ENCODE measurements at regions not wholly inside any gene's neighbourhood (a gene's known extent, or its start where the extent isn't known, plus 50 kb on each side); places are given as distances from the start of the nearest gene placed in this dataset.

DNA sequence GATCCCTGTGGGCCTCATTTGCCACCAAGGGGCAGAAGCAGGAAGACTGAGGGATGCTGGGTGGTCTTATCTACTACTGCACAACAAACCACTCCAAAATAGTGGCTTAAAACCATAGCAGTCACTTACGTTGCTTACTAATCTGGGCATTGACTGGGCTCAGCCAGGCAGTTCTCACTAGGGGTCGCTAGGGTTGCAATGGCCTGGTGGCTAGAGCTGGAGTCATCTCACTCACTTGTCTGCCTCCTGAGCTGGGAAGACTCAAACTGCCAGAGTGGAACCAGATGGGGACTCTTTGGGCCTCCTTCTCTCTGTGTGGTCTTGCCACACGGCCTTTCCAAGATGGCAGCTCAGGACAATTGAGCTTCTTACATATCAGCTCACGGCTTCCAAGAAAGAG, 216.3 kb upstream of the BCOR start:
- DNase-seq: no peak

- DNase-seq: no peak
These were observed 215.5 kb upstream of the BCOR start for GRCh38 chrX:40313269-40313668.

DNA sequence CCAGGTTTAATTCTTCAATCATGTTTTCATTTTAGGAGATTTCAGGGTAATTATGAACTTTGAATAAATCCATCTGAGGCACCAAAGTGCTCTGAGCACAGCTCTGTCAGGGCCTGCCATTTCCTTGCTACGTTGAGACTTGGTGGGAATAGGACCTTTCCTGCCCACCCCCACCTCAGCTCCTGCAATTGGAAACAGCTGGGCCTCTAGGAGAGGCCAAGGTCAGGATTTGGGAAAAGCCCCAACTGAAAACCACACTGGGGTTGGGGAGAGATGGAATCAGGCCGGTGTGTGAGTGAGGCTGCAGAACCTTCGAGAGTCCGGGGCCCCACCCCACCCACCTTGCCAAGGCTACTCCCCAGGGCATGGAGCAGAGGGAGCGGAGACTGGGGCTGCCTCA, 212.7 kb upstream of the BCOR start:
- DNase-seq: no peak

DNA sequence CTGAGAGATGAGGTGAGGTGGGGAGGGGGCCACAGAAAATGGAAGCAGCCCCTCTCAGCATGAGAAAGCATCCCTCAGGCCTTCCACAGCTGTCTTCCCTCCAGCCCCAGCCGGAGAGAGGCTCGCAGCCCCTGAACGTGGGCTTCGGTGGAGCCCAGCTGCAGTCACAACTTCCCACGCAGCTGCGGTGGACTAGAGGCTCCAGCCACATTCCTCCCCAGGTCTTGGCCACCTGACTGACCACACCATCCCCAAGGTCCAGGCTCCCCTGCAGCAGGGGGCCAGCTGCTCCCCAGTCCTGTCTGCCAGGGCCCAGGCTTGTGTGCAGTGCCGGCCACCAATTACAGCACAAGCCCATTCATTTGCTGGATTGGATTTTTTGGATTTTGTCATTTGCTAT, 212.3 kb upstream of the BCOR start:
- no peak for DNase-seq

- DNase-seq: no peak
These were observed 210.1 kb upstream of the BCOR start for GRCh38 chrX:40307871-40308270.

- DNase-seq: no peak
These were observed 206.4 kb upstream of the BCOR start for GRCh38 chrX:40304115-40304514.

DNA sequence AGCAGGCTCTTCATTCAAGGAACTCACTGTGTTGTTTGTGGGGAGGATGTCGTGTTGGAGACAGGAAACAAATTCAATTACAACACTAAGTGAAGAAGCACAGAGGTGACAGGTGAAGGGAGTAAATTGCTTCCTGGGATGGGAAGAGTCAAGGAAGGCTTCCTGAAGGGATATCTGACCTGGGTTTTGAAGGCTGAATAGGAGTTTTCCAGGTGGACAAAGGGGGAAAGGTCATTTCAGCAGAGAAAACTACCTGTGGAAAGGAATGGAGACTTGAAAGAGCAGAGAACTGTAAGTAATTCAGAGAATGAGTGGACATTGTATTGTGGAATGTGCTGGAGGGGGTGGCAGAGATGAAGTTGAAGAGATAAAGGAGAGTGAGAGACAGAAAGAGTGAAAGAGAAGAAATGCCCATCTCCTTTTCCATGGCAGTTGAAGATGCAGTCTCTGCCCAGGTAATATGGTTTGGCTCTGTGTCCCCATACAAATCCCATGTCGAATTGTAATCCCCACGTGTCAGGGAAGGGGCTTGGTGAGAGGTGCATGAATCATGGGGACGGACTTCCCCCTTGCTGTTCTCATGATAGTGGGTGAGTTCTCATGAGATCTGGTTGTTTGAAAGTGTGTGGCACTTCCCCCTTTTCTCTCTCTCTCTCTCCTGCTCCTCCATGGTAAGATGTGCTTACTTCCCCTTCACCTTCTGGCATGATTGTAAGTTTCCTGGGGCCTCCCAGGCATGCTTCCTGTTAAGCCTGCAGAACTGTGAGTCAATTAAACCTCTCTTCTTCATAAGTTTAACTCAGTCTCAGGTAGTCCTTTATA, 205.7 kb upstream of the BCOR start:
- no peak for DNase-seq

DNA sequence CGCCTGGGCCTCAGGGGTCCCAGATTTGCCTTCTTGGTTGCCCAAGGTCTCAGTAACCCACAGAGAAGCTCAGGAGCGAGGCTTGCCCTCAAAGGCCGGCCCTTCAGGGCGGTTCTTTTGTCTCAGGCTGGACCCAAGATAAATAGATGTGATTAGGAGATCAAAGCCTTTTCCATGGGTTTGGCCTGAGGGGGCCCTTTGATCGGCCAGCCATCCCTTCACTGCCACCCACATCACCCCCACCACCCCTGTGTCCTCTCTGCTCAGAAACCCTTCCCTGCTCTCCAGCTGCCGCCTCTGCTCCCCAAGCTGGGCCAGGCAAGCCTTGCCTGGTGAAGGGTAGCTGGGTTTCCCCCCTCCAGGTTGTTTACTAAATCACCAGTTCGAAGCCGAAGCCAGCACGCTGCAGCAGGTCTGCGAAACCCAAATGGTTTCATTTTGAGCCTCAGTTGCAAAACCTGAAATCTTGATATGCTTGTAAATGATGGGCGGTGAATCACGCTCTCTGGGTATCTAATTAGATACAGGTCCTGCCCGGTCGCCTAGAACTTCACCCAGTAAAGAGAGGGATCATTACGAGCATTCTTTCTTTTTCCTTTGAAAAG, 202.6 kb upstream of the BCOR start:
- DNase-seq: no peak

DNA sequence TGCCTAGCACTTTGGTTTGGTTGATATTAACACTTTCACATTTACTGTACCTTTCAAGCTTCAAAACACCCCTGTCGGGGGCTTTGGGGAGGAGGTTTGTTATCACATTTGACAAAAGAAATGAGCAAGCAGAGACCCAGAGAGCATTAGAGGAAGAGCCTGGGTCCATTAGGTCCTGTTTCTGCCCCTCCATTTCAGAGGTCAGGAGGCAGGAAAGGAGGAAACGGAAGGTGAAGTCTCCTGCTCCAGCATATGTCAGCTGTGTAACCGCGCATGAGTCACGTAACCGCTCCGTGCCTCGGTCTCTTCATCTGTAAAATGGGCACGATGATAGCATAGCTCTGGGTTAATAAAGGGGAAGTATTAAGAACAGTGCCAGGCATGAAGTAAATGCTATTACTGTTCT, 201.9 kb upstream of the BCOR start:
- DNase-seq: no peak

DNA sequence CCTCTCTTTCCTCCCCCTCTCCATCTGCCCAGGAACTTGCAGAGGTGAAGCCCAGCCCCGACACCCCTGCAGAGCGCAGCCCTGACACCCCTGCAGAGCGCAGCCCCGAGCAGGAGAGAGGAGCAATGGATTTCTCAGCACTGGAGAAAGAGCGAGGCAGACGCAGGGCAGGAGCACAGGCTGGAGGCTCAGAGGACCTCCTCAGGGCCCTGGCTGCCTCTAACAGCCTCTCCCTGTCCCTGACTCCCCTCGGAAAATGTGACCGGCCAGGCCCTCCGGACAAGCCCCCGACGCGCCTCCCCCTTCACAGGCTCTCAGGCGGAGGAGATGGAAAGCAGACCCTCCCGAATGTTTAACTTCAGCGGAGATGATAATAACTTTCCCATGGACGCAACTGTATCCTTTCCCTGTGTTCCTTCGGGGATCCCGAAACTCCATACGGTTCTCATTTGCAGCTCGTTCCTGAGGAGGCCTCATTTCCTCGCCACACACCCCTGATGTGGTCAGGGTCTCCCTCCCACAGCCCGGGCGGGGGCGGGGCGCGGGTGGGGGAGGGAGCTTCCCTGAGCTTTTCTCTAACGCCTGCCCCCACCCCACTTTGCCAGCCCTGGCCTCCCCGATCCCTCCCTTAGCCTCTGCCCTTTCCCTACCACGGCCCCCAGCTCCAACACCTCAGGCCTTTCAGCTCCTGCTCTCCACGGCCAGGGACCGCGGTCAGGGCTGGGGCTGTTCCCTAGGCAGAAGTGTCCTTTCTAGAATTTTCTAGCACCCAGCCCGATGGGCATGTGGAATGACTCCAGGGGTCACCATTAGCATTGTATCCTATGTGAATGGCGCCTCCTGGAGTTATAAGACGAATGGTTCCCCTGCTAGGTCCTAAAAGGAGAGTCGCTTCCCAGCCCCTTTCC, 201.1 kb upstream of the BCOR start:
- no peak for DNase-seq

GRCh38 chrX:40298069-40298468, 200.3 kb upstream of the BCOR start:
- no peak for DNase-seq

GRCh38 chrX:40291553-40291952, 193.8 kb upstream of the BCOR start:
- DNase-seq: no peak

- DNase-seq: no peak
These were observed 192.8 kb upstream of the BCOR start for GRCh38 chrX:40290517-40290916.

DNA sequence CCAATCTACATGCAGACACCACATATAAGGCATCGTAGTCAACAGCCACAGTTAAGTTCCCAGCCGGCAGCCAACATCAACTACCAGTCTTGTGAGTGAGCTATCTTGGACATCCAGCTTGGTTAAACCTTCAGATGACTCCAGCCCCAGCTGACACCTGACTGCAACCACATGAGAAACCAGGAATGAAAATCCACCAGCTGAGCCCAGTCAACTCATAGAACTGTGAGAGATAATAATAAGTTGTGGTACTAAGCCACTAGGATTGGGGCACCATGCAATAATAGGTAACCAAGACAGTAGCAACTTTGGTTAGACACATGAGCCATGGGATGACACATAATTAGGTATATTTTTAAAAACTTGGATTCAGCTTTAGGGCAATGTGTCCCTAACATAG, 188.1 kb upstream of the BCOR start:
- no peak for DNase-seq

DNA sequence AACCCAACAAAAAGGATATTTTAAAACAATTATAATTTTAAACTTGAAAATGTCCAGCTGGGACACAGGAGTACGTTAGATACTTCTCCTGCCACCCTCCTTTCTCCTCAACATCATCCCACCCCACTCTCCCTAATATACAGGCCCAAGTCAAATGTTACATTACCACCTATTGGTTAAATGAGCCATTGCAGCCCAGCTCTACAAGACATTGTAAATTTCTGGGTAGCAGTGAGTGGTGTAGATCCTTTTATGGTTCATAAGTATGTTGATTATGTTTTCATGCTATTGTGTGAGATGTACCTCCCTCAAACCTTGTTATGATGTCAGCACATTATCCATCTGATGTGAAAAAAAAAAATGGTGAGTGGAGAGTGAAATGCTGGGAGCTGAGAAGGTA, 187.1 kb upstream of the BCOR start:
- DNase-seq: no peak

GRCh38 chrX:40283981-40284380, 186.2 kb upstream of the BCOR start:
- no peak for DNase-seq

DNA sequence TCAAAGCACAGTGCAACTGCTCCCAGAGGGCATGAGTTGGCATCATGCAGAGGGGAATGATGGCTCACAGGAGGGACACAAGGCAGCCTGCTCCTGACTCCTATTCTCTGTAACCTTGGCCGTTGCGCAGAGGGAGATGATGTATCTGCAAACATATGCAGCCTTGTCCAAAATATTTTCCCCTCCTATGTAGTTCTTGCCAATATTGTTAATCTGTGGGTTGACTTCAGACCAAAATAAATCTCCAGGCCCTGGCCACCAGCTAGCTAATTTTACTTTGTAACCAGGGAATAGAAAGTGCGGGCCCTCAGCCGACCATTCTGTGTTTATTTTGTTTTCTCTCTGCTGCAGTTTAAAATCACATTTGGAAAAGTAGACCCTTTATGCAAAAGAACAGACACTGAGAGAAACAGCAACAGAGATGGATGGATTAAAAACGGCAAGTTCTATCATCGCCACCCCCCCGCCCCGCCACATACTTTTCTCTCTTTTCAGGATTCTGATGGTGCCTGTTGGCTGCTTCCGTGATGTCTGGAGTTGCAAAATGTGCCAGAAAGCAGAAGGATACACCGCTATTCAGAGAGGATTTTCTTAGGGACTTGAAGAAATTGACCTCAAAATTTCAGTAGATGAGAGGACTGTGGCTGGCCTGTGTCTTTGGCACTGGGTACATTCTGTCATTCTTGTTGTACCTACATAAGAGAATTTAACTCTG, 185.3 kb upstream of the BCOR start:
- DNase-seq: no peak

GRCh38 chrX:40282348-40282747, 184.6 kb upstream of the BCOR start:
- no peak for DNase-seq

DNA sequence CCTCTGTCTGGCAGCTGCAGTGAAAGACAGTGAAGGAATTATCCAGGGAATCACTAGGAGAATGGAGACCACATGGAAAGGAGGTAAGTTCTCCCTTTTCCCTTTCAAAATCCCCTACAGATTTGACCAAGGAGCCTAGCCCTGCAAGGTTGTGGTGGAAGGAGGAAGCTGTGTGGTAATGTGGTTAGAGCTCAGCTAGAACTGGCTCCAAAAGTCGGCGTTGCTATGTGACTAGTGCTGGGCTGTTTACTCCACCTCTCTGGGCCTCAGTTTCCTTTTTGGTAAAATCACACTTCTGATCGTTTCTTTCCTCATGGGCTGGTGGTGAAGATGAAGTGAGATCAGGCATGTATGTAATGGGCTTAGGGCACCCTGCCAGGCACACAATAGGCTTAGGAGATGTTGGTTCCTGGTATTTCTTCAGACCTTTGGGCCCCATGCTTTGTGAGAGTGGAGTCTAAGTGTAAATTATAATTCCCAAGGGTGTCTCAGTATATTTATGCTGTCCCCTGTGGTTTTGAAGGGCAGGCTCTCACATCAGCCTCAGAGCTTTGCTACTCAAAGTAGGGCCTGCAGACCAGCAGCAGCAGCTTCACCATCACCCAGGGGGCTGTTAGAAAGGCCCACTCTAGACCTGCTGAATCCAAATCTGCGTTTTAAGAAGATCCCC, 183.7 kb upstream of the BCOR start:
- no peak for DNase-seq

DNA sequence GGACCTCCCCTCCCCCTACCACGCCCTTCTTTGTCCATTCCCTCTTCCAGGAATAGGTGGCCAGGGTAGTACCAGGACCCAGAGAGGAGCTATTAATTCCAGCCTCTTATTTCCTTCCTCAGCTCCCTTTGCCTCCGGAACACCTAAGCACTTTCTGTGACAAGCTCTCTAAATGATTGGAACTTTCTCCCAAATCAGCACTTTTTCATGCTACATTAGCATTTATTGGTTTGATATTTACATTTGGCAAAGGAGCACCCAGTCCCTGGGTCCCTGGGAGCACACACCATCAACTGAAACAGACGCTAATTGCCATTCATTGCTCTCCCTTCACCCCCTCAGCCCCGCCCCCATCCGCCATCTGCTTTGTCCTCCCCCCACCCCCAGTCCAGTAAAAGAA, 182.0 kb upstream of the BCOR start:
- no peak for DNase-seq

GRCh38 chrX:40279091-40279430, 181.3 kb upstream of the BCOR start:
- DNase-seq: no peak

Measured in left kidney (tissue), 1 donor.